Stimulated activated naive B cell treated with anti-CD40 and anti-IgM and Interleukin-4, amounts not matched to agents 10 μg/mL and 1 μg/mL and 100 μg/mL, for 72 hours (primary cell): ENCODE measurements at regions not wholly inside any gene's neighbourhood (a gene's known extent, or its start where the extent isn't known, plus 50 kb on each side); places are given as distances from the start of the nearest gene placed in this dataset.

ENCODE experiments used
- ATAC-seq, 2 donors: fragments of 150-1000 bp; cut with Tn5 transposase; replicated peaks; 2 replicates each; pipeline ENCODE4 v1.10.0; 2021; ENCODE audit warnings: moderate library complexity in 1 of 2
- DNase-seq: peaks from one replicate; pipeline ENCODE4 v3.0.0; 2021
- H3K27ac Mint-ChIP-seq: one replicate; pipeline ENCODE4 v1.8.0; 2022; ENCODE audit warnings: mild to moderate bottlenecking, mixed read lengths
- H3K27me3 Mint-ChIP-seq, 2 donors: one replicate each; pipeline ENCODE4 v1.8.0; 2022; ENCODE audit warnings: mixed read lengths in 2 of 2
- H3K36me3 Mint-ChIP-seq, 2 donors: one replicate each; pipeline ENCODE4 v1.8.0; 2022; ENCODE audit warnings: mixed read lengths in 2 of 2, mild to moderate bottlenecking in 1 of 2
- H3K4me1 Mint-ChIP-seq, 2 donors: one replicate each; pipeline ENCODE4 v1.8.0; 2022; ENCODE audit warnings: mixed read lengths in 2 of 2, mild to moderate bottlenecking in 1 of 2
- H3K4me3 Mint-ChIP-seq, 2 donors: one replicate each; pipeline ENCODE4 v1.8.0; 2022; ENCODE audit warnings: mild to moderate bottlenecking in 2 of 2, mixed read lengths in 2 of 2, moderate library complexity in 1 of 2
- H3K9me3 Mint-ChIP-seq, 2 donors: one replicate each; pipeline ENCODE4 v1.8.0; 2022; ENCODE audit warnings: mixed read lengths in 2 of 2, mild to moderate bottlenecking in 1 of 2

GRCh38 chr3:110846971-110847370, 224.6 kb upstream of the NECTIN3 start:
- no peak overlapping the region for H3K4me3 Mint-ChIP-seq
- H3K27ac Mint-ChIP-seq: no peak overlapping the region
- no peaks in the 10 kb centered on the region for H3K36me3 Mint-ChIP-seq
- H3K27me3 Mint-ChIP-seq: no peaks in the 10 kb centered on the region
- peaks cover 3 to 7% of the 10 kb centered on the region in 2 donors for H3K9me3 Mint-ChIP-seq
- DNase-seq (no peak), ATAC-seq (no peak)
- no peaks in the 10 kb centered on the region for H3K4me1 Mint-ChIP-seq

- no peak for ATAC-seq
- Mint-ChIP-seq H3K36me3 (no peaks in the 10 kb centered on the region), H3K27me3 (no peaks in the 10 kb centered on the region), H3K4me1 (no peaks in the 10 kb centered on the region), H3K27ac (no peak overlapping the region), H3K4me3 (no peak overlapping the region), H3K9me3 (peaks cover 3 to 4% of the 10 kb centered on the region in 2 donors)
- DNase-seq: no peak
Measured at GRCh38 chr3:110849064-110849463, 222.6 kb upstream of the NECTIN3 start.

GRCh38 chr3:110851736-110852135, 219.9 kb upstream of the NECTIN3 start:
- H3K27ac Mint-ChIP-seq: no peak overlapping the region
- H3K36me3 Mint-ChIP-seq: no peaks in the 10 kb centered on the region
- no peaks in the 10 kb centered on the region for H3K9me3 Mint-ChIP-seq
- H3K27me3 Mint-ChIP-seq: no peaks in the 10 kb centered on the region
- DNase-seq: no peak
- H3K4me1 Mint-ChIP-seq: no peaks in the 10 kb centered on the region
- H3K4me3 Mint-ChIP-seq: no peak overlapping the region
- no peak for ATAC-seq

GRCh38 chr3:110855207-110855606, 216.4 kb upstream of the NECTIN3 start:
- H3K4me1 Mint-ChIP-seq: no peaks in the 10 kb centered on the region
- peaks cover 0 to 4% of the 10 kb centered on the region in 2 donors for H3K9me3 Mint-ChIP-seq
- no peaks in the 10 kb centered on the region for H3K36me3 Mint-ChIP-seq
- ATAC-seq (no peak), DNase-seq (no peak)
- H3K4me3 Mint-ChIP-seq: no peak overlapping the region
- H3K27me3 Mint-ChIP-seq: no peaks in the 10 kb centered on the region
- H3K27ac Mint-ChIP-seq: no peak overlapping the region

GRCh38 chr3:110856916-110857315, 214.7 kb upstream of the NECTIN3 start:
- Mint-ChIP-seq H3K9me3 (peaks cover 0 to 4% of the 10 kb centered on the region in 2 donors), H3K27me3 (no peaks in the 10 kb centered on the region), H3K4me3 (no peak overlapping the region), H3K36me3 (no peaks in the 10 kb centered on the region), H3K27ac (no peak overlapping the region), H3K4me1 (no peaks in the 10 kb centered on the region)
- ATAC-seq (no peak), DNase-seq (no peak)

- Mint-ChIP-seq H3K9me3 (peaks cover 0 to 4% of the 10 kb centered on the region in 2 donors), H3K4me3 (no peak overlapping the region)
Measured at GRCh38 chr3:110858549-110858948, 213.1 kb upstream of the NECTIN3 start.

GRCh38 chr3:110859336-110859735, 212.3 kb upstream of the NECTIN3 start:
- Mint-ChIP-seq H3K36me3 (no peaks in the 10 kb centered on the region), H3K27me3 (no peaks in the 10 kb centered on the region), H3K4me3 (no peak overlapping the region), H3K4me1 (no peaks in the 10 kb centered on the region), H3K9me3 (peaks cover 0 to 4% of the 10 kb centered on the region in 2 donors), H3K27ac (no peak overlapping the region)
- ATAC-seq (no peak), DNase-seq (no peak)

More at GRCh38 chr3:110858549-110858948, 213.1 kb upstream of the NECTIN3 start:
- no peak for DNase-seq
- no peaks in the 10 kb centered on the region for H3K4me1 Mint-ChIP-seq
- H3K27ac Mint-ChIP-seq: no peak overlapping the region
- H3K36me3 Mint-ChIP-seq: no peaks in the 10 kb centered on the region
- no peak for ATAC-seq
- no peaks in the 10 kb centered on the region for H3K27me3 Mint-ChIP-seq

GRCh38 chr3:110859993-110860392, 211.6 kb upstream of the NECTIN3 start:
- no peaks in the 10 kb centered on the region for H3K4me1 Mint-ChIP-seq
- no peaks in the 10 kb centered on the region for H3K27me3 Mint-ChIP-seq
- peaks cover 0 to 4% of the 10 kb centered on the region in 2 donors for H3K9me3 Mint-ChIP-seq
- DNase-seq (no peak), ATAC-seq (no peak)
- no peak overlapping the region for H3K4me3 Mint-ChIP-seq
- no peak overlapping the region for H3K27ac Mint-ChIP-seq
- no peaks in the 10 kb centered on the region for H3K36me3 Mint-ChIP-seq

GRCh38 chr3:110865934-110866333, 205.7 kb upstream of the NECTIN3 start:
- H3K4me3 Mint-ChIP-seq: no peak overlapping the region
- no peaks in the 10 kb centered on the region for H3K36me3 Mint-ChIP-seq
- no peaks in the 10 kb centered on the region for H3K9me3 Mint-ChIP-seq
- ATAC-seq: no peak
- no peak overlapping the region for H3K27ac Mint-ChIP-seq
- no peaks in the 10 kb centered on the region for H3K4me1 Mint-ChIP-seq
- DNase-seq: no peak
- no peaks in the 10 kb centered on the region for H3K27me3 Mint-ChIP-seq

- Mint-ChIP-seq H3K27me3 (no peaks in the 10 kb centered on the region), H3K4me1 (no peaks in the 10 kb centered on the region), H3K27ac (no peak overlapping the region), H3K4me3 (no peak overlapping the region), H3K9me3 (no peaks in the 10 kb centered on the region), H3K36me3 (no peaks in the 10 kb centered on the region)
- no peak for ATAC-seq
- DNase-seq: no peak
Measured at GRCh38 chr3:110868106-110868505, 203.5 kb upstream of the NECTIN3 start.

- no peaks in the 10 kb centered on the region for H3K4me1 Mint-ChIP-seq
- no peak overlapping the region for H3K27ac Mint-ChIP-seq
- H3K27me3 Mint-ChIP-seq: no peaks in the 10 kb centered on the region
- ATAC-seq (no peak), DNase-seq (no peak)
- H3K36me3 Mint-ChIP-seq: no peaks in the 10 kb centered on the region
- H3K4me3 Mint-ChIP-seq: no peak overlapping the region
- peaks cover 6 to 9% of the 10 kb centered on the region in 2 donors for H3K9me3 Mint-ChIP-seq
Measured at GRCh38 chr3:110869736-110870135, 201.9 kb upstream of the NECTIN3 start.

- Mint-ChIP-seq H3K4me3 (no peak overlapping the region), H3K27me3 (no peaks in the 10 kb centered on the region), H3K36me3 (no peaks in the 10 kb centered on the region), H3K9me3 (peaks cover 7 to 10% of the 10 kb centered on the region in 2 donors), H3K4me1 (no peaks in the 10 kb centered on the region), H3K27ac (no peak overlapping the region)
- DNase-seq (no peak), ATAC-seq (no peak)
Measured at GRCh38 chr3:110871869-110872268, 199.7 kb upstream of the NECTIN3 start.

- H3K36me3 Mint-ChIP-seq: no peaks in the 10 kb centered on the region
- peaks cover 7 to 10% of the 10 kb centered on the region in 2 donors for H3K9me3 Mint-ChIP-seq
- DNase-seq: no peak
- ATAC-seq: no peak
- H3K4me1 Mint-ChIP-seq: no peaks in the 10 kb centered on the region
- no peak overlapping the region for H3K27ac Mint-ChIP-seq
- no peaks in the 10 kb centered on the region for H3K27me3 Mint-ChIP-seq
- H3K4me3 Mint-ChIP-seq: no peak overlapping the region
Measured at GRCh38 chr3:110878692-110879091, 192.9 kb upstream of the NECTIN3 start.

GRCh38 chr3:110881069-110881468, 190.5 kb upstream of the NECTIN3 start:
- DNase-seq (no peak), ATAC-seq (no peak)
- no peaks in the 10 kb centered on the region for H3K36me3 Mint-ChIP-seq

GRCh38 chr3:110886222-110886893, 185.3 kb upstream of the NECTIN3 start:
- DNase-seq: no peak
- Mint-ChIP-seq H3K4me3 (no peak overlapping the region), H3K4me1 (no peaks in the 10 kb centered on the region), H3K9me3 (peaks cover 0 to 3% of the 10 kb centered on the region in 2 donors), H3K36me3 (no peaks in the 10 kb centered on the region), H3K27ac (no peak overlapping the region), H3K27me3 (no peaks in the 10 kb centered on the region)
- no peak for ATAC-seq

More at GRCh38 chr3:110881069-110881468, 190.5 kb upstream of the NECTIN3 start:
- H3K4me1 Mint-ChIP-seq: no peaks in the 10 kb centered on the region
- no peak overlapping the region for H3K27ac Mint-ChIP-seq
- no peaks in the 10 kb centered on the region for H3K27me3 Mint-ChIP-seq
- no peak overlapping the region for H3K4me3 Mint-ChIP-seq
- no peaks in the 10 kb centered on the region for H3K9me3 Mint-ChIP-seq
